Glutamatergic neuron (in vitro differentiated cells): ENCODE measurements at regions not wholly inside any gene's neighbourhood (a gene's known extent, or its start where the extent isn't known, plus 50 kb on each side); places are given as distances from the start of the nearest gene placed in this dataset.

Source experiments
- DNase-seq: peaks from one replicate; pipeline ENCODE4 v3.0.0; 2022
- H3K27ac Mint-ChIP-seq: one replicate; pipeline ENCODE4 v1.8.0; 2020; ENCODE audit warnings: mild to moderate bottlenecking, mixed read lengths, inconsistent platforms; ENCODE audit not compliant: unreplicated experiment
- H3K27me3 Mint-ChIP-seq: one replicate; pipeline ENCODE4 v1.8.0; 2020; ENCODE audit warnings: mild to moderate bottlenecking, moderate library complexity, mixed read lengths, inconsistent platforms; ENCODE audit not compliant: unreplicated experiment
- H3K36me3 Mint-ChIP-seq: one replicate; pipeline ENCODE4 v1.8.0; 2020; ENCODE audit warnings: mild to moderate bottlenecking, mixed read lengths, inconsistent platforms; ENCODE audit not compliant: unreplicated experiment
- H3K4me1 Mint-ChIP-seq: one replicate; pipeline ENCODE4 v1.8.0; 2020; ENCODE audit warnings: mild to moderate bottlenecking, low read depth, mixed read lengths, inconsistent platforms; ENCODE audit not compliant: unreplicated experiment
- H3K4me3 Mint-ChIP-seq: one replicate; pipeline ENCODE4 v1.8.0; 2020; ENCODE audit warnings: mild to moderate bottlenecking, mixed read lengths, inconsistent platforms; ENCODE audit not compliant: unreplicated experiment
- H3K9me3 Mint-ChIP-seq: one replicate; pipeline ENCODE4 v1.8.0; 2020; ENCODE audit warnings: mild to moderate bottlenecking, moderate library complexity, mixed read lengths, inconsistent platforms; ENCODE audit not compliant: unreplicated experiment
- CTCF ChIP-seq: fragments of 200-600 bp; sonication (generic); IDR thresholded peaks from one replicate; pipeline ENCODE4 v1.5.0; 2021; ENCODE audit not compliant: partially characterized antibody, unreplicated experiment

GRCh38 chr12:90428881-90429280, 526.1 kb downstream of the CCER1 start:
- Mint-ChIP-seq H3K27ac (no peak overlapping the region), H3K9me3 (peaks cover 2% of the 10 kb centered on the region), H3K4me3 (no peak overlapping the region), H3K27me3 (no peaks in the 10 kb centered on the region), H3K36me3 (peaks cover 1% of the 10 kb centered on the region), H3K4me1 (no peaks in the 10 kb centered on the region)
- no peak for TF ChIP-seq CTCF
- no peak for DNase-seq

GRCh38 chr12:90428465-90428864, 526.5 kb downstream of the CCER1 start:
- Mint-ChIP-seq H3K36me3 (no peaks in the 10 kb centered on the region), H3K9me3 (peaks cover 2% of the 10 kb centered on the region), H3K4me1 (no peaks in the 10 kb centered on the region), H3K27me3 (no peaks in the 10 kb centered on the region), H3K4me3 (no peak overlapping the region), H3K27ac (no peak overlapping the region)
- DNase-seq = no peak
- no peak for TF ChIP-seq CTCF

- no peaks in the 10 kb centered on the region for H3K27me3 Mint-ChIP-seq
- H3K4me3 Mint-ChIP-seq = no peak overlapping the region
- H3K36me3 Mint-ChIP-seq = no peaks in the 10 kb centered on the region
- H3K9me3 Mint-ChIP-seq = no peaks in the 10 kb centered on the region
- TF ChIP-seq CTCF = no peak
- H3K4me1 Mint-ChIP-seq = no peaks in the 10 kb centered on the region
- DNase-seq = no peak
- no peak overlapping the region for H3K27ac Mint-ChIP-seq
Observed at GRCh38 chr12:90423965-90424364, 531.0 kb downstream of the CCER1 start.

- no peaks in the 10 kb centered on the region for H3K4me1 Mint-ChIP-seq
- no peak overlapping the region for H3K4me3 Mint-ChIP-seq
- peaks cover 2% of the 10 kb centered on the region for H3K27me3 Mint-ChIP-seq
- DNase-seq = no peak
- no peaks in the 10 kb centered on the region for H3K9me3 Mint-ChIP-seq
- no peaks in the 10 kb centered on the region for H3K36me3 Mint-ChIP-seq
- no peak for TF ChIP-seq CTCF
- H3K27ac Mint-ChIP-seq = no peak overlapping the region
Observed at GRCh38 chr12:90410962-90411361, 544.0 kb downstream of the CCER1 start.

GRCh38 chr12:90407841-90408240, 547.1 kb downstream of the CCER1 start:
- no peak for TF ChIP-seq CTCF
- H3K9me3 Mint-ChIP-seq = no peaks in the 10 kb centered on the region
- H3K4me3 Mint-ChIP-seq = no peak overlapping the region
- no peaks in the 10 kb centered on the region for H3K4me1 Mint-ChIP-seq
- no peaks in the 10 kb centered on the region for H3K36me3 Mint-ChIP-seq
- H3K27ac Mint-ChIP-seq = no peak overlapping the region
- no peak for DNase-seq
- H3K27me3 Mint-ChIP-seq = peaks cover 2% of the 10 kb centered on the region
